GM21381 (cell line): ENCODE measurements at regions not wholly inside any gene's neighbourhood (a gene's known extent, or its start where the extent isn't known, plus 50 kb on each side); places are given as distances from the start of the nearest gene placed in this dataset.
"Not testable (repeated sequence)": the region's sequence is repeated elsewhere in the genome, so short reads cannot be mapped to it uniquely, and the experiment has no call there.

Experiments used
- ATAC-seq: cut with Tn5 transposase; IDR thresholded peaks from one replicate; pipeline ENCODE4 v1.9.1; 2021; ENCODE audit warnings: mild to moderate bottlenecking, moderate library complexity; ENCODE audit not compliant: unreplicated experiment

DNA sequence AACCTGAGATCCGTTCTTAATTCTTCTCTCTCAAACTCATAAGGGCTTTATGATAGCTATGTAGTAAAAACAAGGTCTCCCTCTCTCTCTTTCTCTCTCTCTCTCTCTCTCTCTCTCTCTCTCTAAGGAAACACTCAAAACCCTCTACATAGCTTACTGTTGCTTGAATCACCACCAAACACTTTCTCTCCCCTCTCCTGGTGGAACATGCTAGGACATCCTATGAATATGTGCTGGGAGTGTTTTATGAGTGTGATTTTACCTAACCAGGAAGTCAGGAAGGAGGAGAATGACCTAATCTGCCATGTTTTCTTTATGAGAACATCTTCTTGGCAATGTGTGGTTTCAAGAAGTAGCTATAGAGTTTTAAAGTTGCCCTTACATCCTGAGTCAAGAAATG lies 844.6 kb downstream of the TTLL7 start:
- not testable (repeated sequence) for ATAC-seq

DNA sequence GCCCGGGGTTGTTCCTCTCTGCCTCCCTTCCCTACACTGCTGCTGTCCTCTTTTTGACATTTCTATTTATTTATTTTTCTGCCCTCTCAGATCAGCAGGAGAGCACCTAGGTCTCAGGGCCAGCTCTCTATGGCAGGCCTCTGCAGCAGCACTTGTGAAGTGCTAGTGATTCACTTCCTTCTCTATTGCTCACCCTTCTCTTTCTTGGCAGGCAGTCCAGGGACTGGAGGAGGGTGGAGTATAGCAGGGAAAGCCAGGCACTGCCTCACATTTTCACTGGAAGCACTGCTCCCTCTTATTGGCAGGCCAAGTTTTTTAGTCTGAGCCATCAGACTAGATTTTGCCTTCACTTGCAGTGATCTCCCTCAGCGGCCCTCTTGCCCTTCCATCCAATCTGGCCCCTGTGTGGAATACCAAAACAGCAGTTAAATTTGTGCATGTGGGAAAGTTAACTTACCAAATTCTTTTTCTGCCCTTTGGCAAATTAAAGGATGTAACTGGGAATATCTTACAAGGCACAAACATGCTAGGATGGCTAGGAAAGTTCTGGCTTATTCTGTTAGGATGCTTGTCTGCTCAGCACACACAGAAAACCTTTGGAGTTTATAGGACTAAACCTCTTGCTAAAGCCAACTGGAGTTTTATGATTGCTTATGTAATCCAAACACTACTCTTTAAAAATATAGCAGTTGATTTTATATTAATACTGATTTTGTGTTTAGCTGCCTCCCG lies 847.6 kb downstream of the TTLL7 start:
- ATAC-seq, result not testable (repeated sequence)

GRCh38 chr1:83150479-83150878 lies 848.5 kb downstream of the TTLL7 start:
- ATAC-seq, result not testable (repeated sequence)

DNA sequence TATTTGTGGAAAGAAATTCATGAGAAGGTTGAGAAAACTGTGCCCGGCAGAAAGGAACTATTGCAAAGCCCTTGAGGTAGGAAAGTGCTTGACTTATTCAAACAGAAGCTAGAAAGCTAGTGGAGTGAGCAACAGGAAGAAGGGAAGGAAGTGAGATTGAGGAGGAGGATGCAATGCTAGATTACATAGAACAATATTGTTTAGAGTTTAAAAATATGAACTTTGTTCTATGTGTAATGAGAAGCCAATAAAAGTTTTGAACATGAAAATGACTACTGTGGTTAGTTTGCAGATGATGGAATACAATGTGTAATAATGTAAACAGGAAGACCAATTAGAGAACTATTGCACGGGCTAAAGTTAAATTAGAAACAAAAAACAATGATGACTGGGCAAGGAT lies 853.1 kb downstream of the TTLL7 start:
- not testable (repeated sequence) for ATAC-seq

DNA sequence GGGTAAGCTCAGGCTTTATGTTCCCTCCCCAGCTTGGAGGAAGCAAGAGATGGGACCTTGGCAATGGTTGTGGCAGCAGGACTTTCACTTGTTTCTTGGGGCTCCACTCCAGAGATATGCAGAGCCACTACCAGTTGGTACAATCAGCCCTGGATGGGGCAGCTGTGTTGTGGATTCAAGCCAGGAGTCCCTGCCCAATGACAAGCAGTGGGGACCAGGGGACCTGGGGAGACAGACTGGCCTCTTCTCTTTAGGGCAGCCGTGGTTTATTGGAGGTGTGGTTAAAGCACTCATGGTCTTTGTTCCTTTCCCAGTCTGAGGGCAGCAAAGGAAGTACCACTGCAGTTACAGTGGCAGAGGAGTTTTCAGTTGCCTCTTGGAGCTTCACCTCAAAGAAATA lies 856.1 kb downstream of the TTLL7 start:
- not testable (repeated sequence) for ATAC-seq

DNA sequence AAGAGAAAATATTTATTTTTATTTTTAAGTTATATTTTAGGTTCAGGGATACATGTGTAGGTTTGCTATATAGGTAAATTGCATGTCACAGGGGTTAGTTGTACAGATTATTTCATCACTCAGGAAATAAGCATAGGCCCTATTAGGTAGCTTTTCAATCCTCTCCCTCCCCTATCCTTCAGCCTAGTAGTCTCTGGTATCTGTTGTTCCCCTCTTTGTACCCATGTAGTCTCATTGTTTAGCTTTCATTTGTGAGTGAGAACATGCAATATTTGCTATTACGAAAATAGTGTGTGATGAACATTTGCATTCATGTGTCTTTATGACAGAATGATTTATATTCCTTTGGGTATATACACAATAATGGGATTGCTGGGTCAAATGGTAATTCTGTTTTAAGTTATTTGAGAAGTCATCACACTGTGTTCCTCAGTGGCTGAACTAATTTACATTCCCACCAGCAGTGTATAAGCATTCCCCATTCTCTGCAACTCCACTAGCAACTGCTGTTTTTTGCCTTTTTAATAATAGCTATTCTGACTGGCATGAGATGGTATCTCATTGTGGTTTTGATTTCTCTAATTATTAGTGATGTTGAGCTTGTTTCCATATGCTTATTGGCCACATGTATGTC lies 863.3 kb downstream of the TTLL7 start:
- not testable (repeated sequence) for ATAC-seq

- not testable (repeated sequence) for ATAC-seq
Measured at GRCh38 chr1:83134322-83135014, 864.5 kb downstream of the TTLL7 start.

DNA sequence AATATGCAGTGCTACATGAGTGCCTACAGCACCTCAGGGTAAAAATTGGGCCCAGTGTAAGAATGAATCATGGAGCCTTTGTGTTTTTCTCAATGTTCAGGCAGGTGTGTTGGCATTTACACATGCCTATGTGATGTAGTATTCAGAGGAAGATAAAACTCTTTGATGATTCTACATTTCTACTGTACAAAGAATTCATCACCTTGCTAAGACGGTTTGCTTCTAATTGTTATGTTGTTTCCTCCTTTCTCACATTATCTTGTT lies 867.3 kb downstream of the TTLL7 start:
- no peak for ATAC-seq

- ATAC-seq, result no peak
Measured at GRCh38 chr1:83130886-83131691, 867.8 kb downstream of the TTLL7 start.

GRCh38 chr1:83129107-83129506 lies 869.8 kb downstream of the TTLL7 start:
- ATAC-seq, result no peak

GRCh38 chr1:83125456-83125855 lies 873.5 kb downstream of the TTLL7 start:
- no peak for ATAC-seq

DNA sequence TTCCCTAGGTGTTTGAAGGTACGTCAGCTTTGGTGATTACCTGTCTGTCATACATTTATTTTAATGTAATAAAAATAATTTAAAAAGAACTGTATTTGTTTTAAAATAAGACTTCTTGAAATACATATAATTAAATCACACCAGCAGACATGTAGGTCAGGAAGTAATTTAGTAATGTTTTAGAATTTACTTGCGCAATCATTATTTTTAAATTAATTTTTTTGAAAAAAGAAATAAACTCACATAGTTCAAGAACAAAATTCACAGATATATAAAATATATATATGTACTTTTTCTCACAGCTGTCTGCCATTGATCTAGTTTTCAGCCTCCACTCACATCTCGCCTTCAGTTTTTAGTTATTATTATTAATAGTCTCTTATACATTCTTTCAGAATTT lies 875.9 kb downstream of the TTLL7 start:
- ATAC-seq, result no peak

DNA sequence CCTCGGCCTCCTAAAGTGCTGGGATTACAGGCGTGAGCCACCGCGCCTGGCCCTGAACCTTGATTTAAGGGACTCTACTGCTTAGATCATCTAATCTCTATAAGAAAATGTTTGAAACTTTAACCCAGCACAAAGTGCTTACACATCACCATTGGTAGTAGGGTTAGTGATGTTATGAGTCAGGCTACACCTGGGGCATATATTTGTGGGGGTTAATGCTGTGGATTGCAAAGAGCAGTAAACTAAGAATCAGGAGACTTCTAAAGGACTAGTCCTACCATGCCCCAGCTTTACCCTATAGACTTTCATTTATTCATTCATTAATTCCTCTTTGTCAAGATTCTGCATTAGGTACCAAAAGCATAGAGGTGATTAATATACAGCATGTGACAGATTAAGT lies 880.5 kb downstream of the TTLL7 start:
- no peak for ATAC-seq

- not testable (repeated sequence) for ATAC-seq
Measured at GRCh38 chr1:83117030-83117429, 881.9 kb downstream of the TTLL7 start.

DNA sequence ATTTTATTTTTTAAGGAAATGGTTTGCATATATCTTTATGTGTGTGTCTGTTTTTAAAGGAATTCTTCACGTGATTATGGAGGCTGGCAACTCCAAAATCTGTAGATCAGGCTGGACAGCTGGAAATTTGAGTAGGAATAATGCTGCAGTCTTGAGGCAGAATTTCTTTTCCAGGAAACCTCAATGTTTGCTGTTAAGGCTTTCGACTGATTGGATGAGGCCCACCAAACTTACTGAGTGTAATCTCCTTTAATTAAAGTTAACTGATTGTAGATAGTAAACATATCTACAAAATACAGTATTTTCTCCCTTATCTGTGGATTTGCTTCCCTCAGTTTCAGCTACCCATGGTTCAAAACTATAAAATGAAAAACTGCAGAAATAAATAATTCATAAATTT lies 883.1 kb downstream of the TTLL7 start:
- no peak for ATAC-seq

- ATAC-seq, result no peak
Measured at GRCh38 chr1:83114136-83114834, 884.6 kb downstream of the TTLL7 start.

DNA sequence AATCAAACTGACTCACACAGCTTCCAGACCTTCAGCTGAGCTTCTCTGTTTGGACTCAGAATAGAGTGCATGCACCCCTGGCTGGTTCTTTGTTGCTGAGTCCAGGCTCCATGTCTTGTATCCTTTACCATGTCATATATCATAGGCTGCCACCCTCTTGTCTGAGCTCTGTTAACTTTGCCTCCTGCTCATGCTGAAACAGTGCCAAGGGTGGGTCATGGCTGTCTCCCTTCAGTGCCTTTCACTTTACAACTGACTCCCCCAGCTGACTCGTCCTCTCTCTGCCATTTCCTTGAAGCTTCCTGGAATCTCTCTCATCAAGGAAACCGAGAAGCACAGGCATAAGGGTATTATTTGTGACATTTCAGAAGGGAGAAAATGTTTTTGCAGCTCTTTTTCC lies 885.3 kb downstream of the TTLL7 start:
- ATAC-seq, result no peak

- no peak for ATAC-seq
Measured at GRCh38 chr1:83112248-83112885, 886.6 kb downstream of the TTLL7 start.

- no peak for ATAC-seq
Measured at GRCh38 chr1:83110156-83110555, 888.8 kb downstream of the TTLL7 start.

DNA sequence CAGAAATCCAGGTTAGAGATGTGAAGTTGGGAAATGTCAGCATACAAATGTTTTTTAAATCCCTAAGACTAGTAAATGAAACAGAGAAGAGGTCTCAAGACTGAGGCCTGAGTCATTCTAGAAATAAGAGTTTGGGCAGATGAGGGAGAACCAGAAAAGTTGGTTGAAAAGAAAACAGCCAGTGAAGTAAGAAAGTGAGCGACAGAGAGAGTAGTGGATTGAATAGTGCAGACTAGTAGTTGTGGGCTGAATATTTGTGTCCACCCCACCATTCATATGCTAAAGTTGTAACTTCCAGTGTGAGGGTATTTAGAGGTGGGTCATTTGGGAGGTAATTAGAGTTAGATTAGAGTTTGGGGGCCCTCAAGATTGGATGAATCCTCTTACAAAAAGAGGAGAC lies 889.2 kb downstream of the TTLL7 start:
- ATAC-seq, result no peak
